IPS-NIHi7 (cell line): ENCODE measurements at regions not wholly inside any gene's neighbourhood (a gene's known extent, or its start where the extent isn't known, plus 50 kb on each side); places are given as distances from the start of the nearest gene placed in this dataset.

ENCODE experiments used
- DNase-seq: peaks from one replicate; pipeline ENCODE4 v3.0.0; 2012; ENCODE audit warnings: mixed read lengths; ENCODE audit errors: extremely low spot score

GRCh38 chr5:101935086-101935485 is 361.0 kb downstream of the SLCO4C1 start:
- no peak for DNase-seq

GRCh38 chr5:101932599-101932998 is 363.5 kb downstream of the SLCO4C1 start:
- DNase-seq, result no peak

- DNase-seq, result no peak
Observed at GRCh38 chr5:101929628-101930027, 366.5 kb downstream of the SLCO4C1 start.

GRCh38 chr5:101917166-101917565 is 378.9 kb downstream of the SLCO4C1 start:
- DNase-seq, result no peak

- DNase-seq, result peak; percentile 26
Observed at GRCh38 chr5:101915554-101915953, 380.5 kb downstream of the SLCO4C1 start.

GRCh38 chr5:101904736-101905135 is 391.3 kb downstream of the SLCO4C1 start:
- no peak for DNase-seq

GRCh38 chr5:101897914-101898313 is 398.2 kb downstream of the SLCO4C1 start:
- DNase-seq, result peak; percentile 37

GRCh38 chr5:101894985-101895384 is 401.1 kb downstream of the SLCO4C1 start:
- DNase-seq, result no peak

GRCh38 chr5:101878190-101878589 is 417.9 kb downstream of the SLCO4C1 start:
- no peak for DNase-seq

- DNase-seq, result no peak
Observed at GRCh38 chr5:101877451-101877850, 418.6 kb downstream of the SLCO4C1 start.

GRCh38 chr5:101866473-101866872 is 429.6 kb downstream of the SLCO4C1 start:
- DNase-seq, result no peak

GRCh38 chr5:101860563-101860962 is 435.5 kb downstream of the SLCO4C1 start:
- DNase-seq, result no peak

- DNase-seq, result no peak
Observed at GRCh38 chr5:101860145-101860544, 435.9 kb downstream of the SLCO4C1 start.

- DNase-seq, result no peak
Observed at GRCh38 chr5:101846496-101846895, 449.6 kb downstream of the SLCO4C1 start.

- no peak for DNase-seq
Observed at GRCh38 chr5:101843055-101843454, 453.0 kb downstream of the SLCO4C1 start.

GRCh38 chr5:101838435-101838834 is 457.6 kb downstream of the SLCO4C1 start:
- DNase-seq, result no peak

GRCh38 chr5:101829255-101829654 is 466.8 kb downstream of the SLCO4C1 start:
- DNase-seq, result no peak

- no peak for DNase-seq
Observed at GRCh38 chr5:101811466-101811865, 484.6 kb downstream of the SLCO4C1 start.

GRCh38 chr5:101806410-101806809 is 489.7 kb downstream of the SLCO4C1 start:
- DNase-seq, result no peak

- DNase-seq, result no peak
Observed at GRCh38 chr5:101796427-101796826, 499.7 kb downstream of the SLCO4C1 start.

- no peak for DNase-seq
Observed at GRCh38 chr5:101788797-101789196, 507.3 kb downstream of the SLCO4C1 start.

- DNase-seq, result no peak
Observed at GRCh38 chr5:101785090-101785489, 511.0 kb downstream of the SLCO4C1 start.

GRCh38 chr5:101783241-101784013 is 512.7 kb downstream of the SLCO4C1 start:
- DNase-seq, result no peak
